Activated naive CD4-positive, alpha-beta T cell treated with Interleukin-2 at 50 U/mL for 16 hours (primary cell): ENCODE measurements at regions not wholly inside any gene's neighbourhood (a gene's known extent, or its start where the extent isn't known, plus 50 kb on each side); places are given as distances from the start of the nearest gene placed in this dataset.
A peak's percentile ranks its signal among the peaks of the same experiment; 100 is the strongest.

ENCODE experiments used
- DNase-seq: peaks from one replicate; pipeline ENCODE4 v3.0.0-alpha.2; 2020

DNA sequence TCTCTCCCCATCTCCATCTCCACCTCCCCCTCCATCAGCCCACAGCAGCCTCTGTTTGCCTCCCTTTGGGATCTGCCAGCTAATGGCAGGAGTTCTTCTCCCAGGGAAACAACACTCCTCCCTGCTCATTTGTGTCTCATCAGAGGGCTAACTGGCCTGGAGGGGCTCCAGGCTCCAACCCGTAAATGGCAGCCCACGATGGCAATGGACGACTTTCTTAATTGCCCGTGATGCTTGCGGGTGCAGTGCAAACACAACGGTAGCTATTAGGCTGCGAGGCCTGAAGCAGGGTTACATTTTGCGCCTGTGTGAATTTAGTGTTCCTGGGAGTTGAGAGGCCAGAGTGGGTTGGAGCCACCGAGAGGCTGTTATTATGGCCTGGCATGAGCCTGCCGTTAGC, 285.1 kb downstream of the TNS1 start:
- no peak for DNase-seq

DNA sequence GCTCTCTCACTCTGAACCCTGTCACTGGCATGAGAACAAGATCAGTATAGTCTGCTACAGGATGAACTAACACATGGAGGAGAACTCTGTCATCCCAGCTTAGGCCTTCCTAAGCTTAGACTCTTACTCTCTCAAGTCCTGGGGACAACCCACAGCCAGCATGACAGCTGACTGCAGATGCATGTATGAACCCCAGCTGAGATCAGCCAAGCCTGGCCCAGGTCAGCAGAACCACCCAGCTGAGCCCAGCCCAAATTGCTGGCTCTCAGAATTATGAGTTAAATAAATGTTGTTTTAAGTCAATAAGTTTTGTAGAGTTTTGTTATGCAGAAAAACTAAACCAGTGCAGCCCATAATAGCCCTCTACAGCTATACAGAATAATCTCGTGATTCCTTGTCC, 287.3 kb downstream of the TNS1 start:
- DNase-seq: no peak

DNA sequence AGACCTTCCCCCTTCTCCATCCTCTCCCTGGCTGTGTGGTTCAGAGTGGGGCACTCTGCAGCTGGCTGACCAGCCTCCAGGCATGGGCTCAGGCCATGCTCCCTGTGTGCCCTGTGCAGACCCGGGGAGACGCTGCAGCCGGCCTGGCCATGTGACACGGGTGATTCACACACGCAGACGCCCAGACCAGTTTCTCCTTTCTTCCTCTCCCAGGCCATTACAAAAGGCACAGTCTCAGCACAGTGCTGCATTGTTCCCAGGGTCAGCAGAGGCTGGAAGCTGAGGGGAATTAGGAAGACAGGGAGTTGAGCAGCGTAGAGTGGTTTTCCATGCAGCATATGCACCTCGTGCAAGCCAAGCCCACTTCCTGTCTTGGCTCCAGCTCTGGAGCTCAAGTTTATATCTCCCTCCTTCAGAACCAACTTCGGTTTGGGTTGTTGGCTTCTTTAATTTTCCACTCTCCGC, 288.5 kb downstream of the TNS1 start:
- no peak for DNase-seq

DNA sequence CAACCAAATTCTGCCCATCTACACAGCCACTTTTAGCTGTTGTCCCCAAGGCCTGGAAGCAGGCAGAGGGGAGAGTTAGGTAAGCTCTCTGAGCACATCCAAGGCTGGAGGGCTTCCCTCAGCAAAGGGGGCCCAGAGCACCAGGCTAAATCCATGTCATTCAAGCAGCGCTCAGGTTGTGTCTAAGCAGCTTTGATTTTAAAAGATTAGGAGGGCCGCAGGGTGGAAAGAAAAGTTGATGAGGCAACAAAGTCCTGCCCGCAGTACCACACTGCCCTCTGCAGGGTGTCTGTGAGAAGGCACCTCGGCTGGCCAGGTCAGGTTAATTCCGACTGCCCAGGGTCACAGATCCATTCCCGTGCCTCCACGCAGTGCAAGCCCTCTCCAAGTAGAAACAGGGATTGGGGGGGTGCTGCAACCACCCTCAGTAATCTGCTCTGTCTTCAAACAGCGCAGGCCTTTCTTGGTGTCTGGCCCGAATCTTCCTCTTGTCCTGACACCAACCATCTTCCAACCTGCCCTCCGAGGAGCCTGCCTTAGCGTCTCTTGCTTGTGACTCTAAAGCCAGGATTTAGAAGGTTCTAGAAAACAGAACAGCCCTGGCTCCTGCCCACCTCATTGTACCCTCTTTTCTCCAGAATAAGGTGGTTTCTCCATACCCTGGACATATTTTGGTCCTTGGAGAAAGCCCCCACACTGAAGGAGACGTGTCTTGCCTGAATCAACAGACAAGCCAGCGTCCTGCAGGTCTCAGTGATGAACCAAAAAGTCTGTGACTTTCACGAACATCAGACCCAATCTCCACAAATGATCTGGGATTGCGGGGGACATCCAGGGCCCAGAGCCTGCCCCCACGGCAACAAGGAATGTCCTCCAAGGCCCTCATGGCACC, 289.2 kb downstream of the TNS1 start:
- DNase-seq: peak; percentile 68

DNA sequence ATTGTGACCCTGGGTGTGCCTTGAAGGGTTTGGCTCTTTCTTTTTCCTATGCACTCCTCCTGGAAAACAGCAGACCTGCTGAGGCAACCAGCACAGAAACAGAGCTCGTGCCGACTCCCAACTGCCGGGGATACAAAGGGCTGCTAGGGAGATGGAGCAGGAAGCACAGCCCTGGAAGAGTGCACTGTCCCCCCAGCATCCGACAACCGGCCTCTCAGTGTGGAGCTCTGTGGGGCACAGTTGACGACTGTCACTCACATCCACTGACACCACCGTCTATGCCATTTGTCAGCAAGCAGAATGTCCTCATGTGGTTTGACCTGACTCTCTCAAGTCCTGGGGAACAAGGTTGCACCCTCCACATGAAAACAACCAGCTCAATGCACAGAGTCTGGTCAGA, 290.4 kb downstream of the TNS1 start:
- DNase-seq: no peak

DNA sequence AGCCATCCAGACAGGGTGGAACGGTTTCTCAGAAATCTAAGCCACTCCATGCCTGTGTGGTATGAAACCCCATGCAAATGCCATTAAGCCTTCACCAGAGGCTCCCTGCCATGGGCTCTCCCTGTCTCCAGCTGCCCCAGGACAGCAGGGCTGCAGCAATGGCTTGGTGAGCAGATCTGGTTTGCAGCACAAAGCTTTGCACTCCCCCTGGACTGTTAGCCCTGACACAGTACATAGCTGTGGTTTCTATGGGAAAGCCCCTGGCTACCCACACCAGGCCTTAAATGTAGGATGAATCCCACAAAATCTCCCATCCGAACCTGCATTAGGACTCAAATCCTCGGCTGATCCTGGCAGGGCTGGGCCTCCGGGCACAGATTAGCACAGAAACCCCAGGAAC, 291.6 kb downstream of the TNS1 start:
- DNase-seq: no peak

DNA sequence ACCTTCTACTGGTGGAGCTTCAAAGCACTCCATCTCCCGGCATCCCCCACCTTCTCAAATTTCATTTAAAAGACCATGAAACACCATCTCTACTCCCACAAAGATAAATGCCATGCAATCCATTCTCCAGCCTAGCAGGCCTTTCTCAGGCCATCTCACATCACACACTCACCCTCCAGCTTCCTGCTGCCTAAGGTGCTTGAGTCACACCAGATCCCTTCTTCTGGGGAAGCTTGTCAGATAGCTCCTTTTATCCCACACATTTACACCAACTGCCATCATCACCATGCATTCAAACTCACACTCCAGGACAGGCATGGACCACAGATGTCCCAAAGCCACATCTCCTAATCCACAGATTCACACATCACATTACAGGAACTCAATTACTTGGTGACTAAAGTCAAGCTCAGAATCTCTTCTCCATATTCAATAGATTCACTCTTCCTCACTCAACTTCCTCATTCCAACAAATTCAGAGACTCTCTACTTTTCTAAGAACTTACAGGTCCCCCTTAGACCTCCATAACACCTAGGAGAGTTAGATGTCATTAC, 292.5 kb downstream of the TNS1 start:
- DNase-seq: no peak

DNA sequence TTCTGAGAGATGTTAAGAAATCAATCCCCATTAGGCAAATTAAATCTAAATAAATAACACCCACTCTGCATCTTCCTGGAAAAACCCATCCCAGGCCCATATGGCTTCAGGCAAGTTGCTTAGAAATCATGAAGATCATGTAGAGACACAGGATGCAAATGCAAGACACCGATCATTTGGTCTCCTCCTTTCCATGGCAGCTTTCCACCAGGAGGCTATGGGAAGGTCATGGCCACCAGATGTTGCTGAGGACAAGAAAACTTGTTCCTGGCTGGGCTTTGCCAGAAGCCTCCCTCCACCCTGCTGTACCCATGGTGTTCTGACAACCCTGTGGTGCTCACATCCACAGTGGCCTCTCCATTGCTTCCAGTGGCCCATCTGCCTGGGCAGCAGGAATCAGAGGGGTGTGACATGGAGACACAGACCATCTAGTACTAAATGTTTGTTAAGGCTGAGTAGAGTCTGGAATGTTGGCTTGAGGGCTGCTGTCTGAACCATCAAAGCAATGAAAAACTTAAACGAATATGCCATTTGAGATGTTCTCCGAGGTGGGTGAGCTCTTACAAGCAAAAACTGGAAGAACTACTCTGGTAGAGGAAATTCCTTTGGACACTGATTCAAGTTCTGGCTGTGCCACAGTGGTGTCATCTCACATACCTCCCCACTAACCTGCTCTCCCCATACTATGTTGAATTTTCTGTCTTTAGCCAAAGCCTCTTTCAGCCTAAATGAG, 293.2 kb downstream of the TNS1 start:
- no peak for DNase-seq

DNA sequence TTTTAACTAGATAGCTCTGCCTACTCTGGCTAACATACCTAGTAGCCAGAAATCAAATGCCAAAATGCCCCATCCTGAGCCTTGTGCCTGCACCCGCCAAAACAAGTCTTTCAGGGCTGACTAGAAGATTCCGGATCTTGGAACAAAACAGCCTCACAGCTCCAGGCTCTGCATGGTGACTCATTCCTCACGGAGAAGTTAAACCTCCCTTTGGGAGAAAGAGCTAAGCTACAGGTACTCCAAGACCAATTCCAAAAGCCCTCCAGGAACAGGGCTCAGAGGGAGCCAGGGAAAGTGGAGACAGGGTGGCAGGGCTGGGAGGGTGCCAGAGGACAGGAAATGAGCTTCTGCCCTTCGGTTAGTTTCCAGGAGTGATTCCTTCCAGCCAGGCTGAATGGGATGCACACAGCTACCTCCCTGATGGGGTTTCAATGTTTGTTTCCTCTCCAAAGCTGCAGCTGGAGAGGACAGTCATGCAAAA, 295.6 kb downstream of the TNS1 start:
- no peak for DNase-seq

DNA sequence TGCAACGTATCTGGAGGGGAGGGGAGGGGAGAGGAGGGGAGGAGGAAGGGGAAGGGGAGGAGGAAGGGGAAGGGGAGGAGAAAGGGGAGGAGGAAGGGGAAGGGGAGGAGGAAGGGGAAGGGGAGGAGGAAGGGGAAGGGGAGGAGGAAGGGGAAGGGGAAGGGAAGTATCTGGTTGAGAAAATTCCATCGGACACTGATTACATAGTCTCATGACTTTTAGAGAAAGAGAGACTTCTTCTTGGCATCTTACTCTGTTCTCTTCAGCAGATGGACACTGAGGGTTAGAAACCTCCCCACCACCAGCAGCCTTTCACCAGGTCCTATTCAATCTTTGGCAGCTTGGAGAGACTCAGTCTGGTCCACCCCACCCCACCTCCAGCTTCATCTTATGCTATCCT, 296.3 kb downstream of the TNS1 start:
- no peak for DNase-seq

DNA sequence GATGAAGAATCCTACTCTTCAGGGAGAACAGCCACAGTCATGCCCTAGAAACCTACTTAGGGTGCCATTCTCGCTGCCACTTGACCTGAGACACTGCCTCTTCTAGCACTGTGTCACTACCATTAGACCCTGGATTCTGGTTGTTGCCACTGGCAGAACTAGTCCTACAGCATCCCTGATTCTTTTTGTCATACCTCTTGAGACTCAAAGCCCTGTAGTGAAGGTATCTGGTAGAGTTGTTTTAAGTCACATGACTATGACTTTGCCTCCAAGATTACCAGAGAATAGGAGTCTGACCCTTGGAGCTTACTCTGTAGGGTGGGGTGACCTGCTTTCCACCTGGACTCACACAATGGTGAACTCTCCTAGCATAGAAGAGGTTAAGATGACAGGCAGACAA, 296.7 kb downstream of the TNS1 start:
- no peak for DNase-seq

DNA sequence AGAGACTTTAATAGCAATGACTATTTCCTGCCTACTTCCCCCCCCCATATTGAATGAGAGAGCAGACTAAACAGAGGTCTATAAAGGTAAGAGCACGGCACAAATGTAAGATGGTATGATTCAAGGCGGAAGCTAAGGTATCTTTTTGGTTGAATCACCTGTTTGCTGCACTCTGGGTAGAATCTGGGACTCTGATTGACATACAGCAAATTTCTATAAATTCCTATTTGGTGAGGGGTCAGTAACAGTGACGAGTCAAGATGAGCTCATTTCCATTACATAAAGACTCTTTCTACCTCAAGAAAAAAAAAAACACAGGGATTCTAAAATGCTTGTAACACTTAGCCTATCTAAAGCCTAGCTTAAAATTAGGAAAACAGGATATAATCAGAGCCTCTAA, 297.3 kb downstream of the TNS1 start:
- no peak for DNase-seq

DNA sequence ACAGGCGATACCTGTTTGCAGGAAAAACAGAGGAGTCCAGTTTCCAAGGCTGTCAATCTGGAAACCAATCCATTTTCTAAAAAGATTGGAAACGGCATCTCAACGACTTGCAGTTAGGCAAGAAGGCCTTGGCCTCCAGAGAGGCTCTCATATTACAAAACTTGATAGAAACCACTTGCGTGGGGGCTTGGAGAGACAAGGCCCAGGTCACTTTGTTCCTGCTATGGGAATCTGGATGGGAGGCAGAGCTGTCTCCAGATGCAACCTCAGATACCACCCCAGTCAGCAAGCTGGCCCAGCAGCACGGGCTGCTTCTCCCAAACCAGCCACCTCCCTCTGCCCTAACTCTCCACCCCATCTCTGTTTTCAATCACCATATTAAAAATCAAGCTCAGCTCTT, 298.8 kb downstream of the TNS1 start:
- DNase-seq: no peak

DNA sequence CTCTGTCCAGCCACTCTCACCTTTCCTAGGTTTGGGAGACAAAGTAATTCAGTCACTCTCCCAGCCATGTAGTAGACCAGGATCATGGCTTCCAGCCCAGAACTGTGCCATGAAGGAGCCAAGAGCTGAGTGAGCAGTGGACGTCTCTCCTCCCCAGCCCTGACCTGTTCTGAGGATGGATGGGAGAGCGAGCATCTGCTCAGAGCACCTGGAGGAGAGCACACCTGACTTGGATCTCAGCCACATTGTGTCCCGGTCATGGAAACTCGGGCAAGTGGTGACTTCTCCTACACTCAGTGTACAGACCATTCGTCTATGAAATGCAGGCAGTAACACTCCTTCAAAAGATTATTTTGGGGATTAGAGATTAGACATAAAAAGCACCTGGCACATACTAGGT, 299.7 kb downstream of the TNS1 start:
- DNase-seq: no peak

DNA sequence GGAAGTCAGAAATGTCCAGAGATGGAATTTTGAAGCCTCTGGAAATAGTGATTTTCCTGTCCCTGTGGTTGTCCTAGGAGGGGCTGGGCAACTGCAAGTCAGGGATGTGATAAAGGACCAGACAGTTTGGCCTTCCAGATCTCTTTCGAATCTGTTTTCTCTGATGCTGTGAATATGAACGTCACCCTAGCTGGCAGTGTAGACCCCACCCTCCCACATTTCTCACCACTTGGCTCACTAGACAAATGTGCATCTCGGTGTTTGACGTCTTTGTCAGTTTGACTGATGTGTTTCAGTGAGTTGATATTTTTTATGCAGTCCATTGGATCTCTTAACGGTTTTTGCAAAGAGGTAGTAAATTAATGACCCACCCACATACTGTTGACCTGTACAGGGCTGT, 301.2 kb downstream of the TNS1 start:
- no peak for DNase-seq

DNA sequence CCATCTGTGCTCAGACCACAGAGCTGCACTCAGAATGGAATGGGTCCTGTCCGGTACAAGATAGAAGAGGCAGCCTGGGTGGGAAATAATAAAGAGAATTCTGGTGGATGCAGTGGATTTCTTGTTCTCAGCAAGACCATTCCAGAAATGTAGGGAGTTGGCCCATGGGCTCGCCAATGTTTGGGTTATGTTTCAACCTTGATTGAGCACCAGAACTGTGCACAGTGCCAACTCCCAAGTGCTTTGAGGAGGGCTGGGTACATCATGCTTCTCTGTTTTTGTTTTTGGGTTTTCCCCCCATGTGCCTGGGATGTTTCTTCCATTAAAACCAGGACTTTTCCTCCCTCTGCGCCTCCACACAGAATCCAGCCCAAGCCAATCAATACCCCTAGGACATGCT, 304.1 kb downstream of the TNS1 start:
- DNase-seq: no peak

DNA sequence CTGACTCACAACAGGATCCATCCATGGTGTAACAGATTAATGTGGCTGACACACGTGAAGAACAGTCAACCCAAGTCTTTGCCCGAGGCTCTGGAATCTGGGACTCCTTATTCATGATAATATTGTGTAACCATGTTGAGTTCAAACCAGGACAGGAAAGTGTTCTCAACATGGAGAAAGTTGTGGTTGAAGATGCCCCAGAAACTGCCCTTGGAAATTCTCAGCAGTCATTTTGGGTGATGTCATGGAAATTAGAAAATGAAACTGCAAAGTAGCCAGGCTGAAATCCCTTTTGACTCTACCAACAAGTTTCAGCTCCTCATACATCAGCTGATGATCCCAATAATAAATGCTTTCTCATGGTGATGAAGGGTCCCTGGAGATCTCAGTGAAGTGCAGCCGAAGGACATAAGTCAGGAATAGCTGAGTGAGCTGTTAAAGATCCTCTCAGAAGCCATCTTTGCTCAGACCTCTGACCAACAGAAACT, 307.7 kb downstream of the TNS1 start:
- DNase-seq: no peak

DNA sequence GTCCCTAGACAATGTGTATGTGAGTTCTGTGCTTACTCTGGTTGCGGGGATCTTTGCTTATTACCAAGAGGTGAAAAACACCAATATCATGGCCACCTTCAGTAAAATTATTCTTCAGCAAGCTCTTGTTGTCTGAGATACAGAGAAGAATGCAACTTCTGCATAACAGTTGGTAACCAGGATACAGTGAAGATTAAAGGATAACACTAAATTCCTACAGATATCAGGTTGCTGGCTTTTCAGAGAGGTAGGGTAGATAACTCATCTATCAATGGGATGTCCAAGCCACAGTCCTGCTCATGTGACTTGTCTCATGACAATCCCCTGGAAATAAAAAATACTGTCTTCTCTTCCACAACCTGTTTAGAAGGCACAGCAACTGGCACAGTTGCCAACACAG, 308.5 kb downstream of the TNS1 start:
- no peak for DNase-seq

DNA sequence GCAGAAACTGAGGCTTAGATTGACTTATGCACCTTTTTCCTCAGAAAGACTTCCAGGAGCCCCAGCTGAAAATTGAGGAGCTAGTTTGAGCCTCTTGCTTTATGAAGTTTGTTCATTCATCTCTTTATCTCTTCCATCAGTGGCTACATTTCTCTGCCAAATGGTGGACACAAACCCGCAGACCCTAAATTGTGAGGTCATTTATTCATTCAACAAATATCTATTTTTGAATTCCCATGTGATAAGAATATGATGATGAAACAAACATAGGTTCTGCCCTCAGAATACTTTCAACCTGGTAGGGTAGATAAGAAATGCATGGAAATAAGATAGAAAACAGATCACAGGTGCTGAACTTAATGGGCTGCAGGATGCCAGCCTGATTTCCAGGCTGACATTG, 309.4 kb downstream of the TNS1 start:
- DNase-seq: no peak

DNA sequence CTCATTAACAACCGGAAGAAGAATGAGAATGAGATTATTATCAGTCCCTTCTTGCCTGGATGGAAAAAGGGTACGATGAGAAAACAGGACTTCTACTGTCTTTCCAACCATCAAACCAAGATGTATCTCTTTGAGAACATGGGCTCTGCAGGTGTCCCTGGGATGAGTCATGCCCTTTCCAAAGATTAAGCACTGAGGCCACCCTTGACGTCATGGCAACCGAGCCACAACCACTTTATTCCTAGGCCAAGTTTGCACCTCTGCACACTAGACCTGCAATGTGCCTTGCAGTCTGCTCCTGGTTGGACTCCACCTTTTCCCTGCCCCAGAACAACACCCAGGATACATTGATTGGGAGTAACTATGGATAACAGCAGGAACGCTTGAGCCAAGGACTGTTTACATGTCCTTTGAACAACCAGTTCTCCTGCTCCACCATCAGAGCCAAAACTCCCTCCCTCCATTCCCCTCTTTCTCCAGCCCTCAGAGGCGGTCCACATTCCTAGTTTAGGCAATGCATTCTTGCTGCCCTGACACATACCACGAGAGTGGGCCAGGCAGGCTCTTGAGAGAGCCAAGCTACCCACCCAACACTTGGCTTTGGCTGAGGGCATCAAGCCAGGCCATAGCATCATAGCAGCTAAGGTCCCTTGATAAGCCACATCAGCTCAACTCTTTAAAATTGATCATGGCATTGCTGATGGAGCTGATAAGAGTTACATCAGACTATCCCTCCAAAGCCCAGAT, 310.7 kb downstream of the TNS1 start:
- no peak for DNase-seq

DNA sequence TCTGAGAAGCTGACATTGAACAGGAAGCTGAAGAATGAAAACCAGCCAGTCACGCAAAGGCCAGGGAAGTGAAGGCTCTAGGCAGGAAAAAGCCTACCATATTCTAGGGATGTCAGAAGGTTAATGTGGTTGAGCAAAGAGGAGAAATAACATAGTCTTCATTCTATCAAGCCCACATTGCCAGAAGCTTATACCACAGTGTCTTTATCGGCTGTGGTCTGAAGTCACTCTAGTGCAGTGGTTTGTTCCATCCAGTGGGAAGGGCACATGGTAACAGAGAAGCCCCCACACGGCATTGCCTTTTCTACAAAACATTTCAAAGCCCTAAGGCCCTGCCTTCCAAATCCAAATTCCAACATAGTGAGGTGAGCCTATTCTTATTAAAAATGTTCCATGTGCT, 311.3 kb downstream of the TNS1 start:
- no peak for DNase-seq

DNA sequence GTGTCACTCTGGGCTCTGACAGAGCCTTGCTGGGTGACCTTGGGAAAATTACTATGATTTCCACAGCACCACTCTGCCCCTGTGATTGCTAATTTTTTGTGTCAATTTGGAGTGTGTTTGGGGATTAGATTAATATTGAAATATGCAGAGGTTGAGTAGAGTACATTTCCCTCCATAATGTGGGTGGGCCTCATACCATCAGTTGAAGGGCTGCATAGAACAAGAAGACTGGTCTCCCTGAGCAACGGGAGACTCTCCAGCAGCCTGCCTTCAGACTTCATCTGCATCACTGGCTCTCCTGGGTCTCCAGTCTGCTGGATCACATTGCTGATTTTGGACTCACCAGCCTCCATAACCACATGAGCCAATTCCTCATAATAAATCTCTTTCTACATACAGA, 313.7 kb downstream of the TNS1 start:
- DNase-seq: no peak

DNA sequence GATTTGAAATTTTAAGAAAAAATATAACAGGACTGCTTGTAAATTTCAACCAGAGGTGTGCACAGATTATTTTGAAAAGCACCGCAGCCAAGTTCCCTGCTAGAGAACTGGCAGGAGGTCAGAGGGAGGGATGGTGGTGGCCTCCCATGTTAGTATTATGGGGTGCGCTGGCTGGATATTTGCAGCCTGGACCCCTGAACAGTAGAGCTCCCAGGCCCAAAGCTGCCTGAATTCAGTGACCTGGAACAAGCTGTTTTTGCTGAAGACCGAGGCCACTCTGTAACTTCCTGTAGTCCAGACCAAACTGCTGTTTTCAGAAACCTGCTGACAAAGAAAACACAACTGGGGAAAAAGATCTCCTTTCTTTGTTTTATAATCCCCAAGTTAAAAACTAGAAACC, 314.3 kb downstream of the TNS1 start:
- no peak for DNase-seq
